ENCODE measurements at regions not wholly inside any gene's neighbourhood (a gene's known extent, or its start where the extent isn't known, plus 50 kb on each side); places are given as distances from the start of the nearest gene placed in this dataset.
"Not testable (repeated sequence)": the region's sequence is repeated elsewhere in the genome, so short reads cannot be mapped to it uniquely, and the experiment has no call there.

DNA sequence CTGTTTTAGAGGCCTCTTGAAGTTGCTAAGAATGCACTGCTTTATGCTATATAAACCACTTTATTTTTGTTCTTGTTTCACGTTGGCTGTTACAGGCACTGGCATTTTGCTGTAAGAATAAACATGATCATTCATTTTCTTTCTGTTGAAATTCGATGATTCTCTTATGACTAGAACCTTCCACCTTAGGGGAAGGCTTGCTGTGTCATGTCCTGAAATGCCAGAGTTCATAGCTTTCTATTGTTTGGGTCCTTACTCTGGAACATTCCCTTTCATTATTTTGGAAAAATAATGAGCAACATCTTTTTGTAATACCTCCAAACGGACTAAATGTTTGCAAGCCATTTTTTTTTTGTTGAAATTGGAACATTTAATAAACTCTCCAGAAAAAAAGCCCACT, 495.1 kb upstream of the POT1 start:
- TF ChIP-seq, protein P1, sequence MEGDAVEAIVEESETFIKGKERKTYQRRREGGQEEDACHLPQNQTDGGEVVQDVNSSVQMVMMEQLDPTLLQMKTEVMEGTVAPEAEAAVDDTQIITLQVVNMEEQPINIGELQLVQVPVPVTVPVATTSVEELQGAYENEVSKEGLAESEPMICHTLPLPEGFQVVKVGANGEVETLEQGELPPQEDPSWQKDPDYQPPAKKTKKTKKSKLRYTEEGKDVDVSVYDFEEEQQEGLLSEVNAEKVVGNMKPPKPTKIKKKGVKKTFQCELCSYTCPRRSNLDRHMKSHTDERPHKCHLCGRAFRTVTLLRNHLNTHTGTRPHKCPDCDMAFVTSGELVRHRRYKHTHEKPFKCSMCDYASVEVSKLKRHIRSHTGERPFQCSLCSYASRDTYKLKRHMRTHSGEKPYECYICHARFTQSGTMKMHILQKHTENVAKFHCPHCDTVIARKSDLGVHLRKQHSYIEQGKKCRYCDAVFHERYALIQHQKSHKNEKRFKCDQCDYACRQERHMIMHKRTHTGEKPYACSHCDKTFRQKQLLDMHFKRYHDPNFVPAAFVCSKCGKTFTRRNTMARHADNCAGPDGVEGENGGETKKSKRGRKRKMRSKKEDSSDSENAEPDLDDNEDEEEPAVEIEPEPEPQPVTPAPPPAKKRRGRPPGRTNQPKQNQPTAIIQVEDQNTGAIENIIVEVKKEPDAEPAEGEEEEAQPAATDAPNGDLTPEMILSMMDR (IDR thresholded peaks at IDR 0.05; ENCODE audit: insufficient read depth, low read depth, low read length): no peak
- no peak for DNase-seq (ENCODE audit: low read depth)
- CTCF ChIA-PET: no interaction called here
- POLR2A ChIA-PET: no interaction called here
- Histone ChIP-seq H3K27me3 (ENCODE audit: control insufficient read depth, insufficient read depth, low read length) (no peaks in the 10 kb centered on the region), H3K4me3 (ENCODE audit: low read depth, low read length) (no peak overlapping the region), H3K36me3 (ENCODE audit: control insufficient read depth, insufficient read depth, low read length) (no peaks in the 10 kb centered on the region)

DNA sequence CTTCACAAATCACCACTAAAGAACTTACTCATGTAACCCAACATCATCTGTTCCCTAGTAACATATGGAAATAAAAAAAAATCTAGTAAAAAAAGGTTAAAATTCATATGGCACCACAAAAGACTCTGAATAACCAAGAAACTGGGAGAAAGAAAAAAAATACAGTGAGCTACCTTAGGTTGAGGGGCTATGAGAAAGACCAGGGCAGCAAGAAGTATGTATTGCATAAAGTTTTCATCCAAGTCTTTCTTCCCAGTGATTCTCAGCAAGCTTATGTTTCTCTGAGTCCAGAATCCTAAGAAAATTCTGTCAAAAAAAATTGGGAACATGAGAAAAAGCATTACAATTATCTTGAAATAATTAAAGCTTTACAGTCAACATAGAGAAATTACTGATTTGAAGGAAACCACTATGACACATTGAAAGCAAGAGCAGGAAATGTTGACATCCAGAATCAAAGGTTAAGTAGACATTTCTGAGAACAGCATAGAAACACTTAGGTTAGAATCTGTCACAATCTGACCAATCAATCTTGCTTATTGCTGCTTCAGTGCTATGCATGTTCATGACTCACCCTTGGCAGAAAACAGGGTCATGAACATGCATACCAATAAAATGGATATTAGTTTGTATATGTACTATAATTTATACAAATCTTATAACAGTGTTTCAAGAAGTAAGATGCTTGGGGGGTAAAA, 494.0 kb upstream of the POT1 start:
- TF ChIP-seq, protein P1 (IDR thresholded peaks at IDR 0.05; ENCODE audit: insufficient read depth, low read depth, low read length): no peak
- Histone ChIP-seq H3K27me3 (ENCODE audit: control insufficient read depth, insufficient read depth, low read length) (no peaks in the 10 kb centered on the region), H3K4me3 (ENCODE audit: low read depth, low read length) (no peak overlapping the region), H3K36me3 (ENCODE audit: control insufficient read depth, insufficient read depth, low read length) (no peaks in the 10 kb centered on the region)
- DNase-seq (ENCODE audit: low read depth): no peak
- POLR2A ChIA-PET: no interaction called here
- CTCF ChIA-PET: no interaction called here

DNA sequence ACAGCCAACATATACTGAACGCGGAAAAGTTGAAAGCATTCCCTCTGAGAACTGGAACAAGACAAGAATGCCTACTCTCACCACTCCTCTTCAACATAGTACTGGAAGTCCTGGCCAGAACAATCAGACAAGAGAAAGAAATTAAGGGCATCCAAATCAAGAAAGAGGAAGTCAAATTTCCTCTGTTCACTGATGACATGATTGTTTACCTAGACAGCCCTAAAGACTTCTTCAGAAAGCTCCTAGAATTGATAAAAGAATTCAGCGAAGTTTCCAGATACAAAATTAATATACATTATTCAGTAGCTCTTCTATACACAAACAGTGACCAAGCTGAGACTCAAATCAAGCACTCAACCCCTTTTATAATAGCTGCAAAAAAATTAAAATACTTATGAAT, 491.8 kb upstream of the POT1 start:
- H3K36me3 ChIP-seq (ENCODE audit: control insufficient read depth, insufficient read depth, low read length); POLR2A ChIA-PET; H3K4me3 ChIP-seq (ENCODE audit: low read depth, low read length); DNase-seq (ENCODE audit: low read depth); H3K27me3 ChIP-seq (ENCODE audit: control insufficient read depth, insufficient read depth, low read length); CTCF ChIA-PET: not testable (repeated sequence)

DNA sequence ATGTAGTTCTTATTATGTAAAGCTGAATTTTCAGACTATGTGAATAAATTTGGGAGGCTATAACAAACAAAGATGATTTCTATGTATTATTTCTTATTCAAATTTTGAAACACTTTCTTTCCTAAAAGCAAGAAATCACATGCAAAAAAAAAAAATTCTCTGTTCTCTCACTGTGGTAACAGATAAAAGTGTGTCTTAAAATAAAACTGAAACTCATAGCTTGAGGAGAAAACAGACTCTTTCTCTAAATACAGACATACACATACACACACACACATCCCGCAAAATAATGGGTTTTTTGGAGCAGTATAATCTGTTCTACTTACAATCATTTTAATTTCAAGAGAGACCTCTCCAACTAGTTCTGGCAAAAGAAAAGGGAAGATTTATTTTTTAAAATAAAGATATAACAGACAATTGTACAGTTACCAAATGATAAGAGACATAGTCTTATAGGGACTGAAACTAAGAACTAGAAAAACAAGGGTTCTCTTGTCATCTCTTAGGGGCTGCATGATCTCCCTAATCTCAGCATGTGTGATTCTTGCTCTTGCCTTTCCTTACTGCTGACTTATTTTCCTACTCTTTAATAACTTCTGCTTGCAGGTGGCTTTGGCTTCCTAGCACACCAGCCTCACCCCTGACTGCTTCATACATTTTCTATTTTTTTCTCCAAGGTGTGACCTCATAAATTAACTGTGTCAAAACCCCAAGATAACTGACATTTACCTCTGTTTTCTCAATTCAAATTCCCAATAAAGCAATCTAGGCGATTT, 483.5 kb upstream of the POT1 start:
- CTCF ChIA-PET: interaction anchor here (1.3 kb wide), 1 partner anchor 13 kb away, joined by 3 read pairs; no protein-coding TSS in a partner anchor
- TF ChIP-seq, protein P1 (IDR thresholded peaks at IDR 0.05; ENCODE audit: insufficient read depth, low read depth, low read length): no peak
- Histone ChIP-seq H3K36me3 (ENCODE audit: control insufficient read depth, insufficient read depth, low read length) (no peaks in the 10 kb centered on the region), H3K4me3 (ENCODE audit: low read depth, low read length) (no peak overlapping the region), H3K27me3 (ENCODE audit: control insufficient read depth, insufficient read depth, low read length) (no peaks in the 10 kb centered on the region)
- no peak for DNase-seq (ENCODE audit: low read depth)
- POLR2A ChIA-PET: no interaction called here

DNA sequence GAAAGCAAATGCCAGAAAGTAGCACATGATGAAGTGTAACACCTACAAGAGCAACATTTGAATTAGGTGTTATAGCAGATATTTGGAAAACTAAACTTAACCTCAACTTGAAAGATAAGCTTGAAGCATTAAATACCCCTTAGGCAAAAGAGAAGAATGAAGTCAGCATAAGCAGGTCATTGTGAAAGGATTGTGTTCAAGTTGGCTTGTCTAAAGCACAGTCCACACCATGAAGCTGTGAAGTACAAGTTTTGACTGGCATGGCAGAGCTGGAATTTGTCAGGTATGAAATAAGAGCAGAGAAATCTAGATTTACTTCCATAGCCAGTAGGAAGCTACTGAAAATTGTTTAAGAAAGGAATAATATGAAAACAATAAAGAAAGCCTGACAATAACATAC, 480.3 kb upstream of the POT1 start:
- TF ChIP-seq, protein P1 (IDR thresholded peaks at IDR 0.05; ENCODE audit: insufficient read depth, low read depth, low read length): no peak
- ChIA-PET CTCF (interaction anchor here (0.7 kb wide), 1 partner anchor 20 kb away, joined by 3 read pairs; no protein-coding TSS in a partner anchor), POLR2A (no interaction called here)

More for the DNA sequence above, 480.3 kb upstream of the POT1 start:
- H3K4me3 ChIP-seq (ENCODE audit: low read depth, low read length): no peak overlapping the region
- H3K27me3 ChIP-seq (ENCODE audit: control insufficient read depth, insufficient read depth, low read length): no peaks in the 10 kb centered on the region
- DNase-seq (ENCODE audit: low read depth): no peak
- H3K36me3 ChIP-seq (ENCODE audit: control insufficient read depth, insufficient read depth, low read length): no peaks in the 10 kb centered on the region
